ENCODE measurements at regions not wholly inside any gene's neighbourhood (a gene's known extent, or its start where the extent isn't known, plus 50 kb on each side); places are given as distances from the start of the nearest gene placed in this dataset.

DNA sequence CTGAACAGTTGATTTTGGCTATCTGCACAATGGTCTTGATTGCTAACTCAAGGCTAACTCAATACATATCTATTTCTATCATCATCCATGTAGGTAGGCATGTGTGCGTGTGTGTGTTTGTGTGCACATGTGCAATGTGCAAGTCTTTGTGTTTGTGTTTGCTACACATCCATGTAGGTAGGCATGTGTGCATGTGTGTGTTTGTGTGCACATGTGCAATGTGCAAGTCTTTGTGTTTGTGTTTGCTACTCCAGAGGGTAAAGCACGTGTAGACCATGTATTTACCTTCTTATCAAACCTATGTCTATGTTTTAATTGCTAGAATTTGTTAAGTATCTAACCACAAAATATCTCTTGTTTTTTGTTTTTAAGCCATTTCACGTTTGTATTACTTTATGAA lies 962.6 kb downstream of the LRFN5 start:
- Histone ChIP-seq H3K23ac (ENCODE audit: low read depth, low read length) (no peak overlapping the region), H3K4me3 (ENCODE audit: insufficient read depth, low read depth, low read length) (no peak overlapping the region), H2BK15ac (ENCODE audit: low read depth, low read length) (no peak overlapping the region), H3K4me1 (ENCODE audit: control insufficient read depth, insufficient read depth, low read length) (no peaks in the 10 kb centered on the region), H3K79me1 (ENCODE audit: low read depth in 1 of 2, low read length in 2 of 2) (no peaks in the 10 kb centered on the region), H3K9ac (ENCODE audit: low read depth, low read length) (no peak overlapping the region), H3K56ac (ENCODE audit: extremely low read depth, insufficient read depth, low read length) (no peak overlapping the region), H3K18ac (ENCODE audit: low read depth, low read length) (no peak overlapping the region), H2AK9ac (replicated peaks; ENCODE audit: low read depth, low read length, poor library complexity) (no peak overlapping the region), H4K20me1 (ENCODE audit: insufficient read depth, low read length) (no peaks in the 10 kb centered on the region), H3K14ac (replicated peaks; ENCODE audit: low read depth, low read length) (no peak overlapping the region), H4K5ac (ENCODE audit: low read depth, low read length) (no peak overlapping the region), H2BK5ac (ENCODE audit: low read depth, low read length, poor library complexity, severe bottlenecking) (no peak overlapping the region), H4K91ac (ENCODE audit: insufficient read depth, low read depth, low read length) (no peak overlapping the region), H2BK20ac (ENCODE audit: low read depth, low read length) (no peak overlapping the region), H2BK120ac (ENCODE audit: low read depth, low read length) (no peak overlapping the region), H3K4me2 (ENCODE audit: low read depth, low read length) (no peak overlapping the region), H3K9me3 (ENCODE audit: control insufficient read depth, insufficient read depth, low read length) (peaks cover 12% of the 10 kb centered on the region; the same call in 1 of the 2 replicates), H3K36me3 (ENCODE audit: control insufficient read depth, insufficient read depth, low read length) (no peaks in the 10 kb centered on the region), H3K27ac (ENCODE audit: insufficient read depth, low read length) (no peak overlapping the region), H4K8ac (ENCODE audit: low read depth in 2 of 2, low read length in 2 of 2) (no peak overlapping the region), H2AK5ac (ENCODE audit: low read depth, low read length) (no peak overlapping the region), H3K27me3 (ENCODE audit: control insufficient read depth, insufficient read depth, low read length) (no peaks in the 10 kb centered on the region), H3K4ac (ENCODE audit: low read depth, low read length) (no peak overlapping the region), H2AFZ (replicated peaks; ENCODE audit: low read length, poor library complexity) (no peak overlapping the region), H3K9me1 (ENCODE audit: insufficient read depth, low read length) (no peaks in the 10 kb centered on the region)
- DNase-seq (no peak), ATAC-seq (ENCODE audit: low read depth) (no peak)
- in situ Hi-C loops (cut with MboI; ENCODE audit: low sequenced_read_pairs), result no loop called here
- intact Hi-C loops (cut with micrococcal nuclease), result no loop called here
- no TSS peak for BruUV-seq (replicated peaks)
- TF ChIP-seq RCOR1 (IDR thresholded peaks at IDR 0.05; ENCODE audit: insufficient replicate concordance, low read length), result no peak
- no peak for TF ChIP-seq MAFK (IDR thresholded peaks at IDR 0.05; ENCODE audit: low read depth, low read length)
- no peak for TF ChIP-seq SMC3 (IDR thresholded peaks at IDR 0.05; ENCODE audit: low read depth, low read length)
- TF ChIP-seq BHLHE40 (IDR thresholded peaks at IDR 0.05; ENCODE audit: low read depth, low read length), result no peak
- ChIA-PET CTCF (no interaction called here), POLR2A (ENCODE audit: unreplicated experiment) (no interaction called here)
- no CpG with 5 or more reads among the region's 3 CpGs for WGBS, 2 experiments (ENCODE audit: extremely low coverage in 2 of 2, insufficient read length in 1 of 2)
- dilution Hi-C loops (cut with HindIII; ENCODE audit: low sequenced_read_pairs, unreplicated experiment), result no loop called here
